Nephron (organoid): ENCODE measurements at regions not wholly inside any gene's neighbourhood (a gene's known extent, or its start where the extent isn't known, plus 50 kb on each side); places are given as distances from the start of the nearest gene placed in this dataset.

Source experiments
- H3K27ac Mint-ChIP-seq, 3 experiments: 2 replicates each; pipeline ENCODE4 v1.8.0; 2020; ENCODE audit warnings: mixed read lengths in 3 of 3, mild to moderate bottlenecking in 2 of 3, moderate library complexity in 1 of 3
- H3K27me3 Mint-ChIP-seq: 2 replicates; pipeline ENCODE4 v1.8.0; 2021; ENCODE audit warnings: low read depth, mild to moderate bottlenecking, moderate library complexity, mixed read lengths
- H3K36me3 Mint-ChIP-seq: 2 replicates; pipeline ENCODE4 v1.8.0; 2020; ENCODE audit warnings: low read depth, mixed read lengths
- H3K4me1 Mint-ChIP-seq: 2 replicates; pipeline ENCODE4 v1.8.0; 2020; ENCODE audit warnings: mixed read lengths
- H3K4me3 Mint-ChIP-seq, 3 experiments: 2 replicates each; pipeline ENCODE4 v1.8.0; 2020; ENCODE audit warnings: mild to moderate bottlenecking in 3 of 3, mixed read lengths in 3 of 3, moderate library complexity in 2 of 3
- H3K9me3 Mint-ChIP-seq: 2 replicates; pipeline ENCODE4 v1.8.0; 2020; ENCODE audit warnings: mixed read lengths
- CTCF ChIP-seq, 3 experiments: fragments of 200-600 bp; sonication (generic); IDR thresholded peaks; one replicate each; pipeline ENCODE4 v1.5.0; 2021; ENCODE audit warnings: antibody characterized with exemption in 3 of 3; ENCODE audit not compliant: unreplicated experiment in 3 of 3

- TF ChIP-seq CTCF (IDR thresholded peaks at IDR 0.05; ENCODE audit: unreplicated experiment in 3 of 3): no peak
- Mint-ChIP-seq H3K4me1 (peaks cover 20% of the 10 kb centered on the region), H3K27me3 (peaks cover 32% of the 10 kb centered on the region), H3K27ac (no peak overlapping the region), H3K4me3 (no peak overlapping the region), H3K9me3 (peaks cover 6% of the 10 kb centered on the region), H3K36me3 (no peaks in the 10 kb centered on the region)
Measured at GRCh38 chr6:165936096-165936495, 231.6 kb downstream of the TBXT start.

DNA sequence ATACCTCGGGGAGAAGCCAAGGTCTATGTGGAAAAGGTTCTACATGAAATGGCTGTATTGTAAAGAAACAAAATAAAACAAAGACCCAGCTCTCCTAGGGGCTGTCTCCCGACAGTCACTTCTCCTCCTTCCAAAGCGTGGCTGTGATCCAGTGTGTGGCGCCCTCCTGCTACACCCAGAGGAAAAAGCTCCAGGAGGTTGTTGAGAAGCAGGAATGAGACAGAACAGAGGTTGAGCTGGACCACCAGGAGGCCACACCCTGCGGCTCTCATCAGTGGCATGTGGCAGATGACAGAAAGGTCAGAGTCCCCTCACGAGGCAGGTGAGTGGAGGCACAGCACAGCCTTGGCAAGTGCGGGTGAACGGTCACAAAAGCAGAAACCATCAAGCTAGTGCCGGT, 236.0 kb downstream of the TBXT start:
- H3K27ac Mint-ChIP-seq: no peak overlapping the region
- peaks cover 39% of the 10 kb centered on the region for H3K27me3 Mint-ChIP-seq
- H3K9me3 Mint-ChIP-seq: peaks cover 6% of the 10 kb centered on the region
- H3K4me1 Mint-ChIP-seq: peaks cover 8% of the 10 kb centered on the region
- H3K36me3 Mint-ChIP-seq: no peaks in the 10 kb centered on the region
- no peak for TF ChIP-seq CTCF (IDR thresholded peaks at IDR 0.05; ENCODE audit: unreplicated experiment in 3 of 3)
- H3K4me3 Mint-ChIP-seq: no peak overlapping the region

DNA sequence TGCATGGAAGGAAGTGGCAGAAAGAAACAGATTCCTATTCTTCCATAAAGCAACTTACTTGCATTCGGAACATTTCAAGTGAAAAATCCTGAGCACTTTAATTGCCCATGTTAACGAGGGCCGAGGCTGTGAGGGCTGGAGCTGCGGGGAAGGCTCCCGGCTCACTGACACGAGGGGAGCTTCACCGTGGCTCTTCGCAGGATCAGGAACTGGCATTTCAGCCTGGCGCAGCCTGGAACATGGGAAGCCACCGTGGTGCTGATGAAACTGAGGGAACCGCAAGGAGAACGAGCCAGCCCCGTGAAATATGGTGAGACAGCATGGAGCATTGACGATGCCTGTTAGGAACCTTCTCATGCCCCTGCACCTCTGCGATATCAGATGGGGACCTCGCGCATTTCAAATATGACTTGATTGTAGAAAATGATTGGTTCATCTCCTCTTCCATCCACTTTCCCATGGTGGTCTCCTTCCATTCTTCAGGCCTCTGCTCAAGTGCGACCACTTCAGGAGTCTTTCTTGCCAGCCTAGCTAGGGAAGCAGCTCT, 236.9 kb downstream of the TBXT start:
- Mint-ChIP-seq H3K4me1 (no peaks in the 10 kb centered on the region), H3K27ac (no peak overlapping the region), H3K36me3 (no peaks in the 10 kb centered on the region), H3K4me3 (no peak overlapping the region), H3K27me3 (peaks cover 39% of the 10 kb centered on the region), H3K9me3 (peaks cover 6% of the 10 kb centered on the region)
- TF ChIP-seq CTCF (IDR thresholded peaks at IDR 0.05; ENCODE audit: unreplicated experiment in 3 of 3): no peak

GRCh38 chr6:165929607-165930006, 238.0 kb downstream of the TBXT start:
- H3K4me3 Mint-ChIP-seq: no peak overlapping the region
- H3K36me3 Mint-ChIP-seq: no peaks in the 10 kb centered on the region
- no peak overlapping the region for H3K27ac Mint-ChIP-seq
- peaks cover 35% of the 10 kb centered on the region for H3K27me3 Mint-ChIP-seq
- peaks cover 7% of the 10 kb centered on the region for H3K9me3 Mint-ChIP-seq
- no peak for TF ChIP-seq CTCF (IDR thresholded peaks at IDR 0.05; ENCODE audit: unreplicated experiment in 3 of 3)
- H3K4me1 Mint-ChIP-seq: peaks cover 5% of the 10 kb centered on the region

GRCh38 chr6:165926378-165926777, 241.3 kb downstream of the TBXT start:
- H3K36me3 Mint-ChIP-seq: no peaks in the 10 kb centered on the region
- H3K4me1 Mint-ChIP-seq: peaks cover 13% of the 10 kb centered on the region
- peaks cover 17% of the 10 kb centered on the region for H3K27me3 Mint-ChIP-seq
- no peak overlapping the region for H3K4me3 Mint-ChIP-seq
- peaks cover 7% of the 10 kb centered on the region for H3K9me3 Mint-ChIP-seq
- TF ChIP-seq CTCF (IDR thresholded peaks at IDR 0.05; ENCODE audit: unreplicated experiment in 3 of 3): no peak
- no peak overlapping the region for H3K27ac Mint-ChIP-seq

GRCh38 chr6:165925474-165926156, 242.0 kb downstream of the TBXT start:
- no peak overlapping the region for H3K27ac Mint-ChIP-seq
- no peak overlapping the region for H3K4me3 Mint-ChIP-seq
- H3K9me3 Mint-ChIP-seq: peaks cover 7% of the 10 kb centered on the region
- no peak for TF ChIP-seq CTCF (IDR thresholded peaks at IDR 0.05; ENCODE audit: unreplicated experiment in 3 of 3)
- peaks cover 16% of the 10 kb centered on the region for H3K4me1 Mint-ChIP-seq
- H3K36me3 Mint-ChIP-seq: no peaks in the 10 kb centered on the region
- peaks cover 16% of the 10 kb centered on the region for H3K27me3 Mint-ChIP-seq
